GM18868 (cell line): ENCODE measurements at regions not wholly inside any gene's neighbourhood (a gene's known extent, or its start where the extent isn't known, plus 50 kb on each side); places are given as distances from the start of the nearest gene placed in this dataset.
"Not testable (repeated sequence)": the region's sequence is repeated elsewhere in the genome, so short reads cannot be mapped to it uniquely, and the experiment has no call there.

Experiments
- ATAC-seq: cut with Tn5 transposase; IDR thresholded peaks from one replicate; pipeline ENCODE4 v1.9.1; 2021; ENCODE audit warnings: mild to moderate bottlenecking, moderate library complexity; ENCODE audit not compliant: unreplicated experiment

DNA sequence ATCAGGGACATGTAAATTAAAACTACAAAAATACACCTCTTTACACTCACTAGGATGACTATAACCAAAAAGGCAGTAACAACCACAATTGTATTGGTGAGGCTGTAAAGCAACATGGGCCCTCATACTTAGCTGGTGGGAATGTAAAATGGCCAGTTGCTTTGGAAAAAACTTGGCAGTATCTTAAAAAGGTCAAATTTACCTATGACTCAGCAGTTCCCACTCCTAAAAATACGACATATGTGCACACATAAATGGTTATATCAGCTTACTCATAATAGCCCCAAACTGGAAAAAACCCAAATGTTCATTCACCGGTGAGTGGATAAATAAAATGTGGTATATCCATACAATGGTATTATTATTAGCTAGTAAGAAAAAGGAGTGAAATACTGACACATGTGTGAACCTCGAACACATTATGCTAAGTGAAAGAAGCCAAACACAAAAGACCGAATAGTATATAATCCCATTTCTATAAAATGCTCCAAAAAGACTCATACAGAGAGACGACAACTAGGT, 391.4 kb downstream of the NPIPA8 start:
- ATAC-seq: no peak

DNA sequence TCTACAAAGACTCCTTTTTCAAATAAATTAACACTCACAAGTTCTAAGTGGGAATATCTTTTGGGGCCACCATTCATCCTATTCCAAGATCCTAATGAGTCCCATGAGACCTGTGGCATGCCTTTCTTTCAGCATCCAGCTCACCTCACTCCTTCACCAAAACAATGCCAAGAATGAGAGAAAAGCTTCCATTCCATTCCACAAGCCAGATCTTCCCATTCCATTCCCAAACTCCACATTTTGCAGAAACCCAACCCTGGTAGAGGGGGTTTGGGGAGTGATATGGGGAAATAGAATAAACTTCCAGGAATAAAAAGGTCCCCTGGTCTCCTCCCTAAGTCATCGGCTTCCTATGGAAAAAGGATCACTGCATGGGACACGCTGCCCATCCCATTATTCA, 392.2 kb downstream of the NPIPA8 start:
- ATAC-seq: no peak

DNA sequence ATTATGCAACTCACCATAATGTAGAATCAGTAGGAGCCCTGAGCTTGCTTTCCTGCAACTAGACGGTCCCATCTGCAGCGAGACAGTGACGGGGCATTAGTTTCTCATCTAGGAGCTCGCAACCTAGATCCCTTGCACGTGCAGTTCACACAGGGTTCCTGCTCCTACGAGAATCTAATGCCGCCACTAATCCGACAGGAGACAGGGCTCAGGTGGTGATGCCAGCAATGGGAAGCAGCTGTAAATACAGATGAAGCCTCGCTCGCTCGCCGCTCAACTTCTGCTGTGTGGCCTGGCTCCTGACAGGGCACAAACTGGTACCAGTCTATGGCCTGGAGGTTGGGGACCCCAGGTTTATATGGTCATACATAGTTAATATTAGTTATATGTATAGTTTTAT, 394.5 kb downstream of the NPIPA8 start:
- ATAC-seq: no peak

DNA sequence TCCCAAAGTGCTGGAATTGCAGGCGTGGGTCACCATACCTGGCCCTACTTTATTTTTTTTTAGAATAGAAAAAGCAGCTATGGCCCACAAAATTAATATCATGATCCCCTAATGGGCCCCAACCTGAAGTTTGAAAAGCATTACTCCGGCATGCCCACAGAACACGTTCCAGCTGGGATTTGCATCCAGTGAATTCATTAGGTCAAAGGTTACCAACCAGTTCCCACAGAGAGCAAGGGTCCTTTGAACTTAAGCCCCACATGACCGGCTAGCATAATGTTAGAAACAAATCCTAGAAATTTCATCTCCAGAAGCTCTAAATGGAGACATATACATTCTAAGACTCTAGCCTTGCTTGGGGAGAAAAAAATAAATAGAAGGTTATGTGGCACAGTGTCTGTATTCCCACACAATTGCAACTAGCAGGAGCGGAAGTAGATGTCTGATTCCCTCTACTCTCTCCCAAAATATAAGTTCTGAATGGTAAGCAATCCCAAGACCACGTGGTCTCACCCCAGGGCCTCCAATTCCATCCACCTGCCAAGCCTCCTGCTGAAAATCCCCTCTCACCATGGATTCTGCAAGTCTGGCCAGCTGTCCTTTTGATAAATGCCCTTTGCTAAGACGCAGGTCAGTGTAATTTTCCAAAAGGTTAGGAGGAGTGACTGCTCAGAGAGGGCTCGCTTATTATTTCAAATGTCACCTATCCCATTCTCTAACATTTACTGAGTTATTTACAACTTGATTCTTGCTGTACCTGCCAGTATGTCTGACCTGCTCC, 395.8 kb downstream of the NPIPA8 start:
- no peak for ATAC-seq

DNA sequence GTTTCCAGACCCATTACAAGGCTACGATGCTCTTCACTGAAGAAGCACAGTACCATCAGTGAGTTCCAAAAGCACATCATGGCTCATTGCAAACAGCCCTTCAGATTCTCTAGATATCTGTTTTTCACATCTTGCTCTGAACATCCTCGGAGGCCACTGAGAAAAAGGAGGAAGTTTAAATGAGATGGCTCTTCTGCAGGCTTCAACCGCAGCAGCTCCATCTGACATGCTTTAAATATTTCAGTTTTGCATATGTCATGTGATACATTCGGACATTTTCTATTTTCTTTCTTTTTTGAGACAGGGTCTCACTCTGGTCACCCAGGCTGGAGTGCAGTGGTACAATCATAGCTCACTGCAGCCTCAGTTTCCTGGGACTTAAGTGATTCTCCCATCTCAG, 396.8 kb downstream of the NPIPA8 start:
- no peak for ATAC-seq

DNA sequence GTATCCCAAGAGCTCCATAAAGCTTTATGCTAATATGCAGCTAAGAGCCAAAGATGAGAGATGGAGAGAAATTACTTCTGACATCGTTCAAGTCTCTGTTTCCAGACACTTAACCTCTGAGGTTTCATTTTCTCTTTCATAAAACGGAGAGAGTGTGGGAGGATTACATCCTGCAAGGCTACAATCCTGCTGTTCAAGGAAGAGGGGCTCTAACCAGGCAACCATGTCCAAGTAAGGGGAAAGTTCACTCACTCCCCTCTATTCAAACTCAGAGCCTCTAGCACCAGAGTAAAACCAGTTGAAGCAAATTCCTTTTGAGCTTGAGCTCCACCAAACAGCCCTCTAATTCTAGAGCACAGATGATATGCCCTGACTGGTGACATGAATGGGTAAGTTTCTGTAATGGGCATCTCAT, 397.4 kb downstream of the NPIPA8 start:
- ATAC-seq: no peak

DNA sequence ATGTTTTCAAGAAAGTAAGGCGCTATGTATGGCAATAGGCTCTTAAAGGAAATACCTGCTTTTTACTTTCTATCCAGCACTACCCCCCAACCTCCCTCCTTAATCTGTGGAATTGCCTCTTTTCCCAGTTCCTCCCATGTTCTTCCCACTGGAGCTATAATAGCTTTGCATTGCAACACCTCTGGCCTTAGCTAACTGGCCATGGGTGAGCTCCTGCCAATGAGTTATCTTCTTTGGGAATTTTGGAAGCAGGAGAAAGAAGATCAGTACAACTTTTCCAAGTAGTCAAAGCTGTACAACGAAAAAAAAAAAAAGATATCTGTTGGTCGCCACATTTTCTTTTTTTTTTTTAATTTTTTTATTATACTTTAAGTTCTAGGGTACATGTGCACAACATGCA, 398.0 kb downstream of the NPIPA8 start:
- ATAC-seq: no peak

DNA sequence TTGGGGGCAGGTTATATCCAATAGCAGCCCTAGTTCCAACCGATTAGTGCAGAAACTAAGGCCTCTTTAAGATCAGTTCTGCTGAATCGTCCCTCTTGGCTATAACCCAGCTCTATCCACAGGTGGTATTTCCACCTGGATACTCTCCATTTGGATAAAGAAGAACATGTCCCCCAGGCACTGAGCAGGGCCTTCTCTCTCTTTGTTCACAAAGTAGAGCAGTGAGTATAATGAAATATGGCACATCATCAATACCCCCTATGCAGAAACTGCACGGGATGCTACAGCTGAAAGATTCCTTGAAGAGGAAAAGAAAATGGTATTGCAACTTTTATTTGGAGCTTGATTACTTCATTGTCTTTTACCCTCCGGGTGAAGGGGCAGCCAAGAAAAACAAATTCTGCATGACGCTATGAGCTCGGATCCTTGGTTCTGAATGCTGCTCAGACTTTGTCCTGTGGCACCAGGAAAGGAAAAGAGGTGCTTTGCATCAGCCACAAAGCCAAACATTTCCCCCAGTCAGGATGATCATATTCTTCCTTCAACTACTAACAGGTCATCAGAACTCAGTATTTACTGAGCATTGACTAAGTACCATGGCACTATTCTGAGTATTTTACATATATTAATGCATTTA, 399.7 kb downstream of the NPIPA8 start:
- ATAC-seq: no peak

DNA sequence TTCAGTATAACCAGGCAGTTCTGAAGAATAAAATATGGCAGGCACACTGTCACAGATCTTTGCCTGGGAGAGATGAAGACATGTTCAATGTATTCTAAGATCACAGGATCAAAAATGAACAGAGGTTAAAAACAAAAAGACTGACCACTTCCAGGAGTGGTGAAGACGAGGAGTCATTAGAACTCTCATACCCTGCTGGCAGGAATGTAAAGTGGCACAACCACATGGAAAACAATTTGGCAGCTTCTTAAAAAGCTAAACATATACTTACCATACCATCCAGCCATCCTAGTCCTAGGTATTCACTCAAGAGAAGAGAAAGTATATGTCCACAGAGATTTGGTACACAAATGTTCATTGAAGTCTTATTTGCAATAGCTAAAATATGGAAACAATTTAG, 406.3 kb downstream of the NPIPA8 start:
- ATAC-seq: no peak

DNA sequence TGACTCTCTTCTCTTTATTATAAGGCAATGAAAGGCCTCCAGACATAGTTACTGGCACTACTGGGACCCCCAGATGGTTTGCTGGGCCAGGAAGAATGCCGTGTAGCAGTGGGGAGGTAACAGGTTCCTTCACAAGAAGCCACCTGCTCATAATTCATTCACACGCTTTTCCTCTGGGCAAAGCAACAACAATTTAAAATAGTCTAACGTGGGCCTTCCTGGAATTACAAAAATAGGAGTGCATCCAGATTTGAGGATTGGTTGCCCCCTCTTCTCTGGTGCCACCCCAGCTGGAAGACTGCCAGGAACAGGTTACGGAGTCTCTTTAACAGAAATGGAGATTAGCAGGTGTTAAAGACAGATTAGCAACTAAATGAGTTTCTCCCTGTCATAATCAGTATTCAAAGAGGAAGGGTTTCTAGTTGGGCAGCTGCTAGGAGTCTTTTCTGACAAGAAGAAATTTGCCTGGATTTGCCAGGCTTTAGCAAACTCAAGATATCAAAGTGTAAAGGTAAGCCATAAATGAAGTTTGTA, 409.6 kb downstream of the NPIPA8 start:
- ATAC-seq: no peak

DNA sequence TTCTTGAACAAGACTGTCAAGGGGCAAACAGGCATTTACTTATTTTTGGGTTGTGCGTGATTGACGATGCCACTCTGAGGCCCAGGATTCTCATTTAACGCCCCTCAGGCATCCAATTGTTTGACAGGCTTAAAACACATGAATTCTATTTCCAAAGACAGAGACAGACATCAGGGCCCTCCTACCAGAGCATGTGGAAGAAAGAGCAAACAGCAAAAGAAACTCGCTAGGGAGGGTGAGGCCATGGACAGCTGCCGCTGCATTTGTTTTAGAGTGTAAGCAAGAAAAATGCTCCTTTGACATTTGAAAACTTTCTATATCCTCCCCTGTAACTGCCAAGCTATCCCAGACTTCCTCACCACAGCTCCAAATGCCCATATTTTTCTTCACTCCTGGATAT, 410.1 kb downstream of the NPIPA8 start:
- ATAC-seq: no peak

DNA sequence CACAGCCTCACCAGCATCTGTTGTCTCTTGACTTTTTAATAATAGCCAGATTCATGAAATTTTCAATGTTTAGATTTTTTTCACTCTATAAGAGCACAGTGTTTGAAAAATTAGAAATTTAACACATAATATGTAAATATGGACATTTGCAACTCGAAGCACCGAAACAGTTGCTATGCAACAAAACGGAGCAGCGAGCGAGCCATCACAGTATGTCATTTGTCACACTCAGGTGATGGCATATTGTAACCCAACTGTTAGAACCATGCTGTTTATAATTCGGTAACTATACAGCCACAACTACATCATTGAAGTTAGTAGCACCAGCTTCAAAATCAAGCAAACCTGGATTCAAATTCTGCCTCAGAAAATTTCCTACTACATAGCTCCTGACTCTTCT, 410.8 kb downstream of the NPIPA8 start:
- ATAC-seq: no peak

DNA sequence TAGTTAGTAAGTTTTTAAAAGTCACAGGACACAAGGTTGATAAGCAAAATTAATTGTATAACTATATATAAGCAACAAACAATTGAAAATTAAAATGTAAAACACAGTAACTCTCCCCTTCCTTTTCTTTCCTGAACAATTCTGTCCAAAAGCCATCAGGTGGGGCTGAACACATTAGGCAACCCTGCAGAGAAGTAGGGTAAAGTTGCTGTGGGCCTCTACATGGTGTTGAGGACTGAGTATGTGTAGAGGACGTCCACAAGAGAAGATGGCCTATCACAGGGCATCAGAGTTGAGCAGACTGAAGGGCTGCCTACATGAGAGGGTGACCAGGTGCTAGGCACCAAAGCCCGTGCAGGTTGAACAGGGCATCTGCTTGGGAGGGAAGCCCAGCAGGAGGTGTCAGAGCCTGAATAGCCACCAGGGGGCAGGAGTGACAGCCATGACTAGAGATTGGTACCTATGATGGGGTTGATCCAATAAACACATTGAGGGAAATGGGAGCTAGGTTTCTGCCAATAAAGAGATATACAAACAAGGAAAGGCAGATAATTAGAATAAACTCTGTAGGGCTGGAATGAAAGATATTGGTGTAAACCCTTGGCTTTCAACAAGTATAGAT, 415.1 kb downstream of the NPIPA8 start:
- ATAC-seq: no peak

DNA sequence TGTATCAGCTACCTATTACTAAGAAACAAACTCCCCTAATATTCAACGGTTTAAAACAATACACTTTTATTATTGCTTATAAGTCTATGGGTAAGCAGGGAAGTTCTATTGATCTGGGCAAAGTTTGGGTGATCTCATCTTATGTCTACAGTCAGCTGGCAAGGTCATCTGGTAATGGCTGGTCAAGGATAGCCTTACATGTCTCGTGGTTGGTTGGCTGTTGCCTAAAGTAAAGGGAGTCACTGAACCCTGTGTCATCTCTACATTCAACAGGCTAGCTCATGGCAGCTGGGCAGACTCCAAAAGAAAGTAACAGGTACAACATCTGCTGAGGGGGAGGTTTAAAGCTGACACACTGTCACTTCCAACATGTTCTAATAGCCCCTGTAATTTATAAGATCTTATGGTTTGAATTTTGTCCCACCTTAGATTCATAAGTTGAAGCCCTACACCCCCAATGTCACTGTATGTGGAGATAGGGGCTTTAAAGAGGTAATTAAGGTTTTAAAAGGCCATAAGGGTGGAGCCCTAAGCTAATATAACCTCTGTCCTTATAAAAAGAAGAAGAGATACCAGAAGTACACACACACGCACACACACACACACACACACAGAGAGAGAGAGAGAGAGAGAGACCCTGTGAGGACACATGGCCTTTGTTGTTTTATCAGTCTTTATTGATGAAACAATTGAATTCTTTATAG, 419.1 kb downstream of the NPIPA8 start:
- ATAC-seq: no peak

DNA sequence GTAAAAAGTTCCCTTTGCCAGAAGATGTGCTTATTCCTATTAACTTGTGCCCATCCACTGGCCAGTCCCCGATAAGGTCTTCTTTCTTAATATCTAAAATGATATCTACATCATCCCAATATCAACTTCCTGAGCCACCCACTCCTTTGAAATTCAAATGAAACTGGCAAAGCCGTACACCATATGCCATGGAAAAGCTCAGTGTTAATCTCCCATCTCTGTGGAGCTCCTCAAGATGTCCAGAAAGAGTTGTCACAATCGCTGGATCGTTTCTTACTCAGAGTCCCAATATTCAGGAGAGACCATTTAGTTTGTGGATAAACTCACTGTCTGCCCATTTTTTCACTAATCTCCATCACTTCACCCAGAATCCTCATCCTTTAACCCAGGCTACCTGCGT, 420.7 kb downstream of the NPIPA8 start:
- ATAC-seq: no peak

DNA sequence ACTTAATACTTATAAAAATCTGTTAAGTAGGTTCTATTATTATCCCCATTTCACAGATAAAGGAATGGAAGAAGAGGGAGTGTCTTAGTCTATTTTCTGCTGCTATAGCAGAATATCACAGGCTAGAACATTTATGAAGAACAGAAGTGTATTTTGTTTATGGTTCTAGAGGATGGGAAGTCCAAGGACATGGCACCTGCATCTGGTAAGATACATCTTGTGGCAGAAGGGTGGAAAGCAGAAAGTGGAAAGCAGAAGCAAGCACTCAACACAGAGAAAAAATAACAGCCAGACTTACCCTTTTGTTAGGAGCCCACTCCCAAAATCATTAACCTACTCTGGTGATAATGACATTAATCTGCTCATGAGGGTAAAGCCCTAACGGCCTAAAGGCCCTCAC, 422.4 kb downstream of the NPIPA8 start:
- ATAC-seq: no peak

DNA sequence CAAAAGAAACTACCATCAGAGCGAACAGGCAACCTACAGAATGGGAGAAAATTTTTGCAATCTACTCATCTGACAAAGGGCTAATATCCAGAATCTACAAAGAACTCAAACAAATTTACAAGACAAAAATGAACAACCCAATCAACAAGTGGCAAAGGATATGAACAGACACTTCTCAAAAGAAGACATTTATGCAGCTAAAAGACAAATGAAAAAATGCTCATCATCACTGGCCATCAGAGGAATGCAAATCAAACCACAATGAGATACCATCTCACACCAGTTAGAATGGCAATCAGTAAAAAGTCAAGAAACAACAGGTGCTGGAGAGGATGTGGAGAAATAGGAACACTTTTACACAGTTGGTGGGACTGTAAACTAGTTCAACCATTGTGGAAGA, 425.0 kb downstream of the NPIPA8 start:
- ATAC-seq: not testable (repeated sequence)

DNA sequence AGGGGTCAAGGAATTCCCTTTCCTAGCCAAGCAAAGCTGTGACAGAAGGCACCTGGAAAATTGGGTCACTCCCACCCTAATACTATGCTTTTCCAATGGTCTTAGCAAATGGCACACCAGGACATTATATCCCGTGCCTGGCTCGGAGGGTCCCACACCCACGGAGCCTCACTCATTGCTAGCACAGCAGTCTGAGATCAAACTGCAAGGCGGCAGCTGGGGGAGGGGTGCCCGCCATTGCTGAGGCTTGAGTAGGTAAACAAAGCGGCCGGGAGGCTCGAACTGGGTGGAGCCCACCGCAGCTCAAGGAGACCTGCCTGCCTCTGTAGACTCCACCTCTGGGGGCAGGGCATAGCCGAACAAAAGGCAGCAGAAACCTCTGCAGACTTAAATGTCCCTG, 429.9 kb downstream of the NPIPA8 start:
- ATAC-seq: not testable (repeated sequence)

DNA sequence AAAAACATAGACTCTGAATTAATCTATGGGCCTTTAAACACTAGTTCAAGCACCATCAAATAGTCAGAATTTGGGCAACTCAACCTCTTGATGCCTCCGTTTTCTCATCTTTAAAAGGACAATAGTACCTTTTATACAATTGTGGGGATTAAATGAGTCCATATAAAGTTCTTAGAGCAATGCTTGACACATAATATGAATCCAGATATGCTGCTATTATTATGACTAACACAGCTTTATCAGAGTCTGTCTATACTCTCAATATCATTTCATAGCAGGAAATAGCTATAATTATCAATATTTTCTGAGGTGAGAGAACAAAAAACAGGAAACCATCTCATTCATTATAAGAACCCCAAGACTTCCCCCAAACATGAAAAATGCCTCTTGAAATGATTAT, 430.5 kb upstream of the XYLT1 start:
- ATAC-seq: no peak

DNA sequence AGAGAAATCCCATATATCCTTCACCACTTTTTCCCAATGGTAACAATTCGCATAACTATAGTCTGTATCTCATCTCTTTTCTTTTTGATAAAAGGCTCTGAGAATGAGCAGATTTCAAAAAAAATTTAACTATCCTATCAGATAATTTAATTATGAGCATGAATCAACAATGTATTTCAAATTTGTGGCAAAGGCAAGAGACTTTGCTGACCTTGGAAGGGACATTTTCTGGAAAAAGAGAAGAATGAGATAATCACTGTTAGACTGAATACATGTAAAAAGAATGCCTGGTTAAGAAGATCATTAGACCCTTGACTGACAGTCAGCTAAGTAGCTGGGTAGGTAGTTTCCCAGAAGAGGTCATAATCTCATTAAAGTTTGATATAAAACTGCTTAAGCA, 428.4 kb upstream of the XYLT1 start:
- no peak for ATAC-seq

DNA sequence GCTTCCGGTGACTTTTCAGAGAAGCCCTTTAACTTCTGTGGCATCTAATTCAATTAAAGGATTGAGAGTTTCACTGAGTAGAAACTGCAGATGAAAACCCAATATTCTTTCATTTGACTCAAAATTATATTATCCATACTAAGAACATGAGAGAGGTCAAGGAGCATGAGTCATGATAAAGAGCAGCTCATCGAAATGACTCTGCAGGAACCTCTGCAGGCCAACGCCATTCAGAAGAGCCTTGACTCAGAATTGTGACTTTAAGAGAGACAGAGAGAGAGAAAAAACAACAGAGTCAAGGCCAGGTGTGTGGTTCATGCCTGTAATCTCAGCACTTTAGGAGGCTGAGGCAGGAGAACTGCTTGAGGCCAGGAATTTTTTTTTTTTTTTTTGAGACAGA, 417.2 kb upstream of the XYLT1 start:
- ATAC-seq: no peak
